GM12873 (cell line): ENCODE measurements at regions not wholly inside any gene's neighbourhood (a gene's known extent, or its start where the extent isn't known, plus 50 kb on each side); places are given as distances from the start of the nearest gene placed in this dataset.

Experiments used
- TF ChIP-seq, protein P1 (sequence below): IDR thresholded peaks from 2 replicates; pipeline ENCODE4 v1.5.1; 2012; ENCODE audit warnings: low read depth, mild to moderate bottlenecking, moderate library complexity, low read length, control low read depth; ENCODE audit not compliant: insufficient read depth; ENCODE audit errors: missing control alignments

DNA sequence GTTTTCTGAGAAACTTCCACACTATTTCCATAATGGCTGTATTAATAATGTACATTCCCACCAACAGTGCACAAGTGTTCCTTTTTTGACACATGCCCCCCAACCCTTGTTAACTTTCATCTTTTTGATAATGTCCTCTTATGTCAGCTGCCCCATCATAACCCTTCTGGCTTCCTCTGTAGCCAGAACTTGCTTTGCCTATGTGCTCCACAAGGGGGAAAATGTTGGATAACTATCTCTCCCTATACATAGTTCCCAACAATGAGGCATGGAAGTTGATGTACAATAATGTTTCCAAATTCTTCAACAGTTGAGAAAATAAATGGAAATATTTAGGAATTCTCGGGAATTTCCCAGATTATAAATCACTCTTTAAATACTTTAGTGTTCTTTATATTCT lies 142.9 kb downstream of the ASB9 start:
- TF ChIP-seq, protein P1, sequence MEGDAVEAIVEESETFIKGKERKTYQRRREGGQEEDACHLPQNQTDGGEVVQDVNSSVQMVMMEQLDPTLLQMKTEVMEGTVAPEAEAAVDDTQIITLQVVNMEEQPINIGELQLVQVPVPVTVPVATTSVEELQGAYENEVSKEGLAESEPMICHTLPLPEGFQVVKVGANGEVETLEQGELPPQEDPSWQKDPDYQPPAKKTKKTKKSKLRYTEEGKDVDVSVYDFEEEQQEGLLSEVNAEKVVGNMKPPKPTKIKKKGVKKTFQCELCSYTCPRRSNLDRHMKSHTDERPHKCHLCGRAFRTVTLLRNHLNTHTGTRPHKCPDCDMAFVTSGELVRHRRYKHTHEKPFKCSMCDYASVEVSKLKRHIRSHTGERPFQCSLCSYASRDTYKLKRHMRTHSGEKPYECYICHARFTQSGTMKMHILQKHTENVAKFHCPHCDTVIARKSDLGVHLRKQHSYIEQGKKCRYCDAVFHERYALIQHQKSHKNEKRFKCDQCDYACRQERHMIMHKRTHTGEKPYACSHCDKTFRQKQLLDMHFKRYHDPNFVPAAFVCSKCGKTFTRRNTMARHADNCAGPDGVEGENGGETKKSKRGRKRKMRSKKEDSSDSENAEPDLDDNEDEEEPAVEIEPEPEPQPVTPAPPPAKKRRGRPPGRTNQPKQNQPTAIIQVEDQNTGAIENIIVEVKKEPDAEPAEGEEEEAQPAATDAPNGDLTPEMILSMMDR = no peak

DNA sequence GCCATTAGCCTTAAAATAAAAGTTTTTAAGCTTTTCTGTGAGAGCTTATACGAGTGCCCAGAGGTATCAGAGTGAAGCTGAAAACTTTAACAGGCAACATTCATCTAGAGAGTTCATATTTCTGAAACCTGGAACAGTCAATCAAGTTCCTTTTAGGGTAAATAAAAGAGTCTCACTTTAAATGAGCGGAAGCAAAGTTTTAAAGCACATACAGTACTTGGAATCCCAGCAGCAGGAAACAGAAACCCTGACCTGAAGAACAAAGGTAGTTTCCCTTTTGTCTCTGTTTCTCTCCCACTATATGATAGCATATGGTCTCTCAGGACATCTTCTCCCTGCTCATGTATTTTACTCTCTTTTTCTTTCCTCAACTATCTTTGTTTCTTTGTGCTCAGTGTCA lies 153.0 kb downstream of the ASB9 start:
- TF ChIP-seq, protein P1 = no peak

- TF ChIP-seq, protein P1 = no peak
Measured at GRCh38 chrX:15114743-15115566, 154.9 kb downstream of the ASB9 start.

- TF ChIP-seq, protein P1 = peak; percentile 32
Measured at GRCh38 chrX:15107367-15107988, 162.4 kb downstream of the ASB9 start.

DNA sequence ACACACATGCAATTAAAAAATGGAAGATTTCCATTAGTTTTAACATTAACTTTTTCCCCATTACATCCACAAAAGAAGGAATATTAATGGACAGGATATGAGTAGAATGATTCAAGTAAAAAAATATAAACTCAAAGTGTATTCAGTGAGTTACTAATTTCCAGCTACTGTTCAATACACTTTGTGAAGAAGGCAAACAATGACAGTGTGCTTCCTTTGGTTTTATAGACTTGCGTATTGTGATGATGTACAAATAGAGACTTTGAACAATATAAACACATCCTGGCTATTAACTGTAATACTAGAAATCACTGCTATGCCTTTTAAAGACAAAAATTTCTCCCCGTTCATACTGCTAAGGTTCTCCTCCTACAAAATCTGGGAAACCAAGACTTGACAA lies 171.4 kb downstream of the ASB9 start:
- TF ChIP-seq, protein P1 = no peak

- TF ChIP-seq, protein P1 = no peak
Measured at GRCh38 chrX:15087747-15088146, 182.1 kb downstream of the ASB9 start.

- TF ChIP-seq, protein P1 = no peak
Measured at GRCh38 chrX:15073313-15073712, 196.6 kb downstream of the ASB9 start.
